HG03280 (cell line): ENCODE measurements at regions not wholly inside any gene's neighbourhood (a gene's known extent, or its start where the extent isn't known, plus 50 kb on each side); places are given as distances from the start of the nearest gene placed in this dataset.

Source experiments
- ATAC-seq: cut with Tn5 transposase; IDR thresholded peaks from one replicate; pipeline ENCODE4 v1.9.1; 2021; ENCODE audit warnings: mild to moderate bottlenecking, moderate library complexity; ENCODE audit not compliant: unreplicated experiment

DNA sequence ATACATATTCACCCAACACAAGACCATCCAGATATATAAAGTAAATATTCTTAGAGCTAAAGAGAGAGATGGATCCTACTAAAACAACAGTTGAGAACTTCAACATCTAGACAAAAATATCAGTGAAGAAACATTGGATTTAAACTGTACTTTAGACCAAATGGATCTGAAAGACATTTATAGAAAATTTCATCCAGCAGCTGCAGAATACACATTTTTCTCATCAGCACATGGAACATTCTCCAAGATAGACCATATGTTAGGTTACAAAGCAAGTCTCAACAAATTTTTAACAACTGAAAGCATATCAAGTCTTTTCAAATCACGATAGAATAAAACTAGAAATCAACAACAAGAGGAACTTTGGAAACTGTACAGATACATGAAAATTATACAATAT is 369.0 kb upstream of the CCDC54 start:
- no peak for ATAC-seq

DNA sequence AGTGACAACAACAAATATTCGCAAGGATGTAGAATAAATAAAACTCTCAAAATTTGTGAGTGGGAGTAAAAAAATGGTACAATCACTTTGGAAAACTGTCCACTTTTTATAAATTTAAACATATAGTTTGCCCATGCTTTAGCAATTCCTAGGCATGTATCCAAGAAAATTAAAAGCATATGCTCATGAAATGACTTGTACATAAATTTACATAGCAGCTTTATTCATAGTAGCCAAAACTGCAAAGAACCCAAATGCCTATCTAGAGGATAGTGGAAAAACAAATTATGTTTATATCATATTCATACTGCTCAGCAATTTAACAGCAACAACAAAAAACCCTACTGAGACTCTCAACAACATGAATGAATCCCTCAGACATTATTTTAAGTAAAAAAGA is 363.6 kb upstream of the CCDC54 start:
- ATAC-seq, result no peak

DNA sequence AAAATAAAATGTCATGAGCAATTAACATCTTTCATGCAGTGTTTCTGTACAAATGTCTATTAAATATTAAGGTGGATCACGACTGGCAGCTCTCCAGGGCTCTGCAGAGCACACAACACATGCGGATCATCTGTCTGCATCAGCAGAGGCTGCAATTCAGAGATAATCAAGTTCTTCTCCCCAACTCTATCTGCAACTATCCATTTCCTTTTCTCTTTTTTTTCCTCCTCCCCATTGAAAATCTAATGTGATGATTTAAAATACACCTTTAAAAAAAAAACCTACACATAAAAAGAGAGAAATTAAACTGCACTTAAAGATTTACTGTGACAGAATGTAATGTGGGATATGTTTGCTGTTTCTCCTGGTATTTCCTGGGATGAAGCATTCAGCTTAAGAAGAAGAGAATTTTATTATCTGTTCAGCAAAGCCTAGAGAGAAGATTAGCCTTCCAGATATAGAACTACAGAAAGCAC is 352.6 kb upstream of the CCDC54 start:
- ATAC-seq, result no peak

DNA sequence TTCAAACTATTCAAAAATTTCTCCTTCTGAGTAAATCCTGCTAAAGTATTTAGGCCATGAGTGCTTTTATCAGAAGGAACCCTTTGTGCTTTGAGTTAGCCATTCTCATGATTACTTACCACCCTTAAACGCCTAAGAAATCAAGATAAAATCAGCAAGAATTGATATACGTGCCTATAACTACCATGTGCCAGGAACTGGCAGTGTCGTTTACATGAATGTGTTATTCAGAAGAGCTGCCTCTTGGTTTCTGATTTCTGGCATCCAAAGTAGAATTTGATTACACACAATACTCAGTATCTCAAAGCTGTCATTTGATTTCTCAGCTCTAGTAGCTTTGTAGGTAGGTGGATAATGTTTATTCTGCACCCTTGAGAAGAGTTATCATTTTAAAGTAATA is 351.3 kb upstream of the CCDC54 start:
- no peak for ATAC-seq

DNA sequence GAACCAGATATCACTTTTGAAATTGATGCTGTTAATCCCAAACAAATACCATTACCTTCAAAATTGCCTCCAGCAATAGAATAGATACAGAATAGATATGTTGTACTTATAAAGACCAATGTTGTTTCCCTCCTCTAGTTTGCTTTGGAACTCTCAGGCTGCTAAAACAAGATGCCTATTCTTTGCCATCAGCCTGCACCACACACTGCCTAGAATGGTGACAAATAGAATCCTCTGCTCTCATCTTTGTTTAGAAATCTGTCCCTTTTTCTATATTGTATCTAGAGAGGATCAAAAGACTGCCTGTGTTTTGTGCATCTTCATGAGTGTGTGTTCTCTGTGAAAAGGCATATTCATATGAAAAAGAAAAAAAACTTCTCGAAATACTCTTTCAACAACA is 349.2 kb upstream of the CCDC54 start:
- no peak for ATAC-seq

DNA sequence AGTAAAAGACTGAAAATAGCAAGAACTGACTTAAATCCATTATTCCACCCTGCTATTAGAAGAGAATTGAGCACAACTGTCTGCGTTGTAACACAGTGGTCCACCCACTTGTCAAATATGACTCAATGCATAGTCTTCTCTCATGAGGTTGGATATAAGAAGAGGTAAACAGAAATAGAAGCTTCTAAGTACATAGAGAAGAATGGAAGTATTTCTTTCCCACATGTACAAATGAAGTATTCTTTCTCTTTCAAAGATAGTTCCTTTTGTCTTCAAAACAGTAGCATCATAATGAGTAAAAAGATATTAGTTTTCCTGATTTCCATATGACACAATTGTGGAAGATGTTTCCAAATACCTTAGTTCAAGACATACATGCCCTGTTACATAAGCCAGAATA is 348.6 kb upstream of the CCDC54 start:
- ATAC-seq, result no peak

DNA sequence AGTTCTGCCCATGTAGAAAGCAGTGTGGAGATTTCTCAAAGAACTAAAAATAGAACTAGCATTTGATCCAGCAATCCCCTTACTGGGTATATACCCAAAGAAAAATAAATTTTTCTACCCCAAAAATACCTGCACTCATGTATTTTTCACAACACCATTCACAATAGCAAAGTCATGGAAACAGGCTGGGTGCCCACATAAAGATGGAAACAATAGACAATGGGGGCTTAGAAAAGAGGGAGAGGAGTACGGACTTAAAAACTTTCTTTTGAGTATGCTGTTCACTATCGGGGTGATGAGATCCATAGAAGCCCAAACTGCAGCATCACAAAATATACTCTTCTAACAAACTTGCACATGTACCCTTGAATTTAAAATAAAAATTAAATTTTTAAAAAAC is 345.1 kb upstream of the CCDC54 start:
- no peak for ATAC-seq

DNA sequence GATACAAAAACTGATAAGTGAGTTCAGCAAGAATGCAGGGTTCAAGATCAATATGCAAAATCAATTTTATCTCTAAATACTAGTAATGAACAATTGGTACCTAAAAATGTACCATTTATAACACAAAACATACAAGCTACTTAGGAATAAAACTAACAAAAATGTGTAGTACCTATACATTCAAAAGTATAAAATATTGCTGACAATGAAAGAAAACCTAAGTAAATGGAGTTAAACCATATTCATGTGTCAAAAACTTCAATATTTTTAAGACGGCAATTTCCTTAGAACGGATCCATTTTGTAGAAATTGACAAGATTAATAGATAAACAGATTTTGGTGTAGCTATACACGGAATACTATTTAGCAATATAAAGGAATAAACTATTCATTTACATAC is 343.1 kb upstream of the CCDC54 start:
- no peak for ATAC-seq

DNA sequence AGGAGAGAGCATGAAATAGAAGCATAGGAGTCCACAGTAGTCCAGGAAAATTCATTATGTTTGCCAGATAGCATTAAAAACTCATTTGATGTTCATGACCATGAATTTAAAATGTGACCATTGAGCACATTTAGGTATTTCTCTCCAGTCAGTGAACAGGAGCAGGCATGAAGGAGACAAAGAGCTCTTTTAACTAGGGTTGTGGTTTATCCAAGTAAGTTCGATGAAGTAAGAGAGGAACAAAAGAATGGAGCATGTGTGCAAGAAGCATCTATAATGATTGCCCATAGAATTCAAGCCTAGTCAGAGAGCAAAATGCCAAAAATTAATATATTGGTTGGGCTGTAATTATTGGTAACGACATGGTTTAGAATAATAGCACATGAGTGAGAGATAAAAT is 342.1 kb upstream of the CCDC54 start:
- no peak for ATAC-seq

DNA sequence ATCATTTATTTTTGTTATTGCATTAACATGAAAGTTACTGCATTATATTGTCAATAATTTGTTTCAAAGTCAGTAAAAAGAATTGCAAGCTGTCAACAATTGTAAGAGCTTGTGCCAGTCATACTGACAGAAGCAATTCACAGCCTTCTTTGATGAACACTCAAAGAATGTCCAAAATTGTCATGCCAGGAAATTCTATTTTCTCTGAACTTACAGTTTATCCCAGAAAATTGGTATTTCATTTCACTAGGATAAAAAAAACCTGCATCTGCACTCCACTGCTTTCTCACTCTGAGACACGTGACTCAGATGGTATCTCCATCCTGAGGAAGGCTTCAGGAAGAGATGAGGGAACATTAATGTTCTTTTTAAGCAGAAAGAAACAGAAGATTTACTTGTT is 332.6 kb upstream of the CCDC54 start:
- no peak for ATAC-seq

DNA sequence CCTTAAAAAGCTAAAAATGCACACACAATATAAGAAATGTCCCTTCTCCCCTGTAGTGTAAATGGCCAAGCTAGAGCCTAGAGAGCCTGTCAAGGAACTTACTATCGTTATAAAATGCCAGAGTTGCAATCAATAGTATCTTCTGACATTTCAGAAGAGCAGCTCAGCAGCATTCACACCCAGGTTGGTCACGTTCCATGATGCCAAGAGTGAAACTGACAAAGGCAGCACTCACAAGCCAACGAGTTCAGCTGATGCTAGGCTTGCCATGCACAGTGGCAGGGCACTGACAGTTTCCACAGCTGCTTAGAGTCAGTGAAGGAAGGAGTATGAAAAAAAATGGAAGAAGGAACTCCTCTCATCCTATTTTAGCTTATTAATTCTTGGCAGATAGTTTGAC is 331.4 kb upstream of the CCDC54 start:
- no peak for ATAC-seq

DNA sequence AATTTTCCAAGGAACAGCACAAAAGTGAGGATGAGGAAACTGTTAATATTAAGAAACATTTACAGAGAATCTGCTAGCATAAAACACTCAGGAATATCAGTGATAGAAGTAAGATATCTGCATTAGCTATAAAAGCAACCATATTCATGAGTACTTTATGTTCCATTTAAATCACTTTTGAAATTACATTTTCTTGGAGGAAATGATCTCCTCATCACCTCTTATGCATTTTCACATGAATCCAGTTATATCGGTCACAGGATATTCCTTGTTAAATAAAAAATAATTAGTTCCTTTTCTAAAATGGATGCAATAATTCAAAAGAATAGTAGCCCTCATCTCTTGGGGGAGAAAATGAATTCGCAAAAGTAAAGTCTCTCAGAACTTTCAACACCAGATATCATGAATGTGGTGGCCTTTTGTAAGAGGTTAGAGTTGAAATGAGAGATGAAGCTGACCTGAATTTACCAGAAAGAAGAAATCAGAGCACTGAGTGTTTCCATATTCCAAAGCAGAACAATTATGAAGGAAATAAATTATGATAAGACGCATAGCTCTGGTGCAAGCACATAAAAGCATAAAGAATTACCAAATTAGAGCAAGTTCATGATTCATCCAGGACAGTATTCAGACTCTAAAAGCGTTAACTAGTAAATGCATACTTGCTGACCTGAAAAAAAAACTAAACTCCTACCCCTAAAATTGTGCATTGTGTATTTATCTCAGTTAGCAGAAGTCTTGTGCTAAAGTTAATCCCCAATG is 321.9 kb upstream of the CCDC54 start:
- no peak for ATAC-seq

DNA sequence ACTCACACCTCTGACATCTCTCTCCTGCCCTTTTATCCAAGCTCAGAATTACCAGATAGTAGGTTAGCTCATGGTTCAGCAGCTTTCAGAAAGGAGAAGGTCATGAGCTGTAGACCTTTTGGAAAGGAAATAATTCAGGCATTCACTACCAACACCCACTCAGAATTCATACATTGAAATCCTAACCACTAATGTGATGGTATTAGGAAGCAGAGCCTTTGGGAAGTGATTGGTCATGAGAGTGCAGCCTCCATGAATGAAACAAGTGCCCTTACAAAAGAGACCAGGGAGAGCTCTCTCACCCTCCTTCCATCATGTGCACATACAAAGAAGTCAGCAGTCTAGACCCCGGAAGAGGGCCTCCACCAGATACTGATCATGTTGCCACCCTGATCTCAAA is 315.8 kb upstream of the CCDC54 start:
- no peak for ATAC-seq

DNA sequence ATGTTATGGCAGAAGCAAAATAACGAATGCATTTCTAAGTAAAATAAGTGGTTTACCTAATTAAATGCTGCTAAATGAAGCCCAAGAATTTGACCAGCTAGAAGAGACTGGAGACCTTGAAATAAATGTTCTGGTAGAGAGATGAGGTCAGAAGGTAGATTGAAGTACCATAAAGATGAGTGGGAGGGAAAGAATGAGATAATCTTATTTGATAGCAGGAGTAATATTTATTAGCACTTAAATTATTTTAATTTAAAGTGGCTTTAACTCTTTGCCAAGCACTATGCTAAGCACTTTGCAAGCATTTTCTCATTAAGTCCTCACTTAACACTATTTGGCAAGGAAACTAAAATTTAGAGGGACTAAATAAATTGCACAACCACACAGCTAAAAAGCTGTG is 314.9 kb upstream of the CCDC54 start:
- no peak for ATAC-seq

DNA sequence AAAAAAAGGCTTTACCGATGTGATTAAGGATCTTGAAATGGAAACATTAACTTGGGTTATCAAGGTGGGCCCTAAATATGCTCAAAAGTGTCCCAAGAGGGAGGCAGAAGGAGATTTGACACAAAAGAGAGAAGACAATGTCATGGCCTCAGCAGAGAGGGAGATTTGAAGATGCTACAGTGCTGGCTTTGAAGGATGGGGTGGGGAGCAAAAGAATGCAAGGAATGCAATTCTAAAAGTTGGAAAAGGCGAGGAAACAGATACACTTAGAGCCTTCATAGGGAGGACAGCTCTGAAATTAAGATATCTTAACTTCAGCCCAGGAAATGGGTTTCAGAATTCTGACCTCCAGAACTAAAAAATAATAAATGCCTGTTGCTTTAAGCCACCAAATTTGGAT is 314.5 kb upstream of the CCDC54 start:
- no peak for ATAC-seq

DNA sequence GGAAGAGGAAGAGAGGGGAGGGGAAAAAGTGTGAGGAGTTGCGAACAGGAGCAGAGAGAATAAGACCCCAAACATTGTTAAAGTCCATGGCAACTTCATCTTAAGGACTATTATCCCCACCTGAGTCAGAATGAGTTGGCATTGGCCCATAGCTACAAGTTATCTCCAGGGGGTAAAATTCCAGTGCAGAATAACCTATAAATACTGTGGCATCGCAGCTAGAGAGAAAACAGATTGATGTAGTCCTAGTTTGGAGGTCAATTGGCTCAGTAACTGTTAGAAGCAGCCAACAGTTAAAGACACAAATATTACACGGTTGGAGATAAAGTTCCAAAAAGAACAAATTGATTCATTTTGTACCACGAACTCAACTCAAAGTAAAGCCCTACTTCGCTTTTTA is 313.9 kb upstream of the CCDC54 start:
- ATAC-seq, result no peak

DNA sequence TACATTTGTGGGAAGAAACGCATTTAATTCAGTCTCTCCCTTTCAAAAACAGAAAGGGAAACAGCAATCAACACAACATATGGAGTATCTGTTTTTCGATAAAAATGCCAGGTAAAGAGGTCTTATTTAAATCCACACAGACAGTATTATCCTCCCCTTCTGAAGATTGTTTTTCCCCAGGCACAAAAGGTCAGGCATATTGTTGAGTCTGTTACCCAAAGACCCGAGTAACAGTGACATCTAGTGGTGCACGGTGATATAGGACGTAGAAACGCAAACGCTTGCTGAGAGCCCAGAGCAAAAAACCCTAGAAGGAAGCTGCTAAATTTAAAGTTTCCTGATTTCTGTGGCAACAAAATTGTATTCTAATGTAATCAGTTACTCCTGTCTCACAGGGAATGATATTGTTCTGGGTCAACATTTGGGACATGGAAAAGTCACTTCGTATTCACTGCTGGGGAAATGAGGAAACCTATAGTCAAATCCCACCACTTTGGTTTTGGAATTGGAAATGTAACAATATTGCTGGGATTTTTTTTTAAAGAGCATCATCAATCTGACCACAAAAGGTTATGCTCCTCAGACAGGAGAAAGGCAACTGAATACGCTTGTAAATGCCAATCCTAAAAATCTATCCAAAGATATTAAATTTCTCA is 312.7 kb upstream of the CCDC54 start:
- peak; percentile 97 for ATAC-seq

DNA sequence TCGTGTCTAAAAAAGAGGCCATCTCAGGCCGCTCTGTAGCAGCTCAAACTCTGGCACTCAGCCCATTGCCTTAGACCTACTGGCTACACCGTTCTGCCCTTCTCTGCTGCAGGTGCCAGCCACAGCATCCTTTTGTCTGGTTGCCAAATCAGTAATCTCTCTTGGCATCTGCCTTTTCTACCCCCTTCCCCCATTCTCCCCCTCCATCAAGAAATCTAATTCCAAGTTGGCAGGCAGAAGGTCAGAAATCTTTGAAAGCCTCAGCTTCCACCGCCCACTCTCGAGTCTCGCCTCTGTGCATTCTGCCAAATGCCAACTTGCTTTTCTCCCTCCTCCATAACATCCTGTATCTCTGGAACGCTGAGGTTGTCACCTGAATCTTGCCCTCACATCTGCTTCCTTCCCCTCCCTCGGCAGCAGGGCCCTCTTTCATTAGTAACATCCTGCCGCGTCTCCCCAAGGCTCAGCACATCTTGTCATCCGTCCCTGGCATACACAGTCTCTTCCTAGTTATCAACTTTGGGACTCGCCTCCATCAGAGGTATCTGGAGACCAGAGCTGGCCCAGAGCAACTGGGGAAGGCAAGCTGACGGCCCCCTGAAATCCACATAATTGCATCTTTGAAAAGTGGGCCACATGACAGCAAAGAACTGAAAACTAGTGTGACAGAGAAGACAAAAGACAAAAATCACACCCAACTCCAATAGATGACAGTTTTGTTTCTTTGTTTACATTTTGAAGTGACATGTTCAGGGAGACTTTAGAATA is 312.0 kb upstream of the CCDC54 start:
- no peak for ATAC-seq

DNA sequence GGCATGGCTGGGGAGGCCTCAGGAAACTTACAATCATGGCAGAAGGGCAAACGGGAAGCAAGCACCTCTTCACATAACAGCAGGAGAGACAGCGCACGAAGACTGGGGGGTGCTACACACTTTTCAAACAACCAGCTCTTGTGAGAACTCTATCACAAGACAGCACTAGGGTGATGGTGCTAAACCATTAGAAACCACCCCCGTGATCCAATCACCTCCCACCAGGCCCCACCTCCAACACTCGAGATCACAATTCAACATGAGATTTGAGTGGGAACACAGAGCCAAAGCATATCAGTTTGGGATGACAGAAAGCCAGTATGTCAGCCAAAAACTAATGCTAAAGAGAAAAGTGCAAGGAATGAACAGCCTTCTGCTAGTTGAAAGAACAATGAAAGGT is 309.8 kb upstream of the CCDC54 start:
- ATAC-seq, result no peak

DNA sequence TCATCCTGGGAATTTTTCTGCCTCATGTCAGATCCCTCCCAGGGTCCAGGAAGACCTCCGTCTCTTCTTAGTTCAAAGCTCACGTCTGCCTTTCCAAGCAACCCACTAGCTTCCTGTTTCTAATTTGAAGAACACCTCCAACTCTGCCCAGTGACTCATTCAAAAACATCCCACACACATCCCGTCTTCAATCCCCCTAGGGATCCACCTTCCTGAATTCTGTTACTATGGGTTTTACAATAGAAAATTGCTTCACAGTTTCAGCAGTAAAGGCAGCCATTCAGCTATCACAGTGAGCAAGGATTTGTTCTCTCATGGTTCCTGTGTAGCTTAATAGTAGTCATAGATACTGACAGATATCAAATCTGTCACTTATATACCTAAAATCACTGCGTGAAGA is 308.3 kb upstream of the CCDC54 start:
- ATAC-seq, result no peak

DNA sequence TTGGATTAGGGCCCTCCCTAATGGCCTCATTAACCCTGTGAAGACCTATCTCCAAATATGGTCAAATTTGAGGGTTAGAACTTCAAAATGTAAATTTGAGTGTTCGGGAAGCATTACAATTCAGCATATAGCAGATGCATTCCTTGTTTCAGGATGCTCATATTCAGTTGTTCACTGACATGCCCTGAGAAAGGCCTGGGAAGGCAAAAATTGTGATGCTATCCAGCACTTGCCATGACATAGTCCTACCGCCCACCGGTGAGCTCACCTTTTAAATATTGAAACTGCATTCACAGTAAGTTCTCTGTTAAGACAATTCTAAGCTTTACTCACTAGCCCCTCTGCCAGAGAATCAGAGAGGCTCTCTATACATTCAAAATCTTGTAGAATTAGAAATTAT is 300.3 kb upstream of the CCDC54 start:
- ATAC-seq, result no peak

DNA sequence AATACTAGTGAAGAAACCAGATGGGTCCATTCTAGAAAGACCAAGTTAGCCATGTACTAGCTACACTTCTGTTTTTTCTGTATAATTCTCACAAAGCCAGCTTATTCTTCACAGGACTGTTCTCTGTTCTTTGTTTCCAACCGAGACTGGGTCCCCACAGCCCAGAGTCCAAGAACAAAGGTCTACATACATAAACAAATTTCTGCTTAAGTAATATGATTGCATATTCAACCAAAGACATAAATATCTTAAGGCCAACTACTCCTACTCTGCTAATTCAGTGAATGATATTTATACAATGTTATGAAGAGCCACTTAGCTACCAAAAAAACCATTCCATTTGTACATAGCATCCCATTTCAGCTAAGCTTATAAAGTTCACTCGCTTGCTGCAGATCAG is 299.8 kb upstream of the CCDC54 start:
- ATAC-seq, result no peak
